Neural cell (in vitro differentiated cells): ENCODE measurements at regions not wholly inside any gene's neighbourhood (a gene's known extent, or its start where the extent isn't known, plus 50 kb on each side); places are given as distances from the start of the nearest gene placed in this dataset.

Source experiments
- CTCF ChIP-seq: fragments of 450-650 bp; IDR thresholded peaks from 2 replicates; pipeline ENCODE4 v1.5.1; 2014; ENCODE audit warnings: antibody characterized with exemption, mild to moderate bottlenecking, moderate library complexity; ENCODE audit not compliant: poor library complexity, severe bottlenecking
- EZH2 ChIP-seq: fragments of 200-600, 300-800 bp; shearing (Covaris generic), sonication (generic); IDR thresholded peaks from 2 replicates; pipeline ENCODE4 v1.6.1; 2014; ENCODE audit warnings: antibody characterized with exemption, low read length, borderline replicate concordance, mild to moderate bottlenecking; ENCODE audit not compliant: insufficient read depth, poor library complexity, severe bottlenecking
- MXI1 ChIP-seq: fragments of 450-650 bp; conservative IDR thresholded peaks from 2 replicates; pipeline ENCODE4 v1.6.1; 2014; ENCODE audit warnings: antibody characterized with exemption, mild to moderate bottlenecking; ENCODE audit not compliant: poor library complexity, severe bottlenecking
- POLR2AphosphoS5 ChIP-seq: IDR thresholded peaks from 2 replicates; pipeline ENCODE4 v1.6.1; 2012
- RAD21 ChIP-seq: fragments of 450-650 bp; conservative IDR thresholded peaks from 2 replicates; pipeline ENCODE4 v1.6.1; 2014; ENCODE audit warnings: antibody characterized with exemption, mild to moderate bottlenecking, moderate library complexity
- SMC3 ChIP-seq: fragments of 450-650 bp; conservative IDR thresholded peaks from 2 replicates; pipeline ENCODE4 v1.6.1; 2014; ENCODE audit warnings: antibody characterized with exemption, mild to moderate bottlenecking, moderate library complexity; ENCODE audit not compliant: poor library complexity
- TAF1 ChIP-seq: IDR thresholded peaks from 2 replicates; pipeline ENCODE4 v1.6.1; 2012; ENCODE audit warnings: low read depth

GRCh38 chr15:81516461-81516860 lies 142.4 kb upstream of the TMC3 start:
- TF ChIP-seq RAD21 (no peak), EZH2 (no peak), CTCF (no peak), MXI1 (no peak), POLR2AphosphoS5 (no peak), SMC3 (no peak), TAF1 (no peak)
